ENCODE measurements at regions not wholly inside any gene's neighbourhood (a gene's known extent, or its start where the extent isn't known, plus 50 kb on each side); places are given as distances from the start of the nearest gene placed in this dataset.

- Histone ChIP-seq H2AFZ (ENCODE audit: low read length) (no peak overlapping the region), H3K9me3 (ENCODE audit: low read length) (no peaks in the 10 kb centered on the region), H3K4me3 (replicated peaks in 1 of 3; ENCODE audit: insufficient read depth in 1 of 3, low read depth in 2 of 3, low read length in 3 of 3) (no peak overlapping the region), H3K4me2 (ENCODE audit: low read depth, low read length) (no peak overlapping the region), H3K27ac (ENCODE audit: extremely low read length, insufficient read depth, low read length) (no peak overlapping the region), H3K27me3 (ENCODE audit: control insufficient read depth in 1 of 2, insufficient read depth in 2 of 2, low read length in 2 of 2) (peaks cover 0 to 9% of the 10 kb centered on the region in 2 experiments; a peak in 1 of 5 replicates), H3K79me2 (ENCODE audit: insufficient read depth, low read length) (no peaks in the 10 kb centered on the region), H3K36me3 (replicated peaks in 1 of 2; ENCODE audit: control insufficient read depth in 1 of 2, insufficient read depth in 2 of 2, low read length in 2 of 2) (no peaks in the 10 kb centered on the region), H4K20me1 (ENCODE audit: insufficient read depth, low read length) (no peaks in the 10 kb centered on the region), H3K4me1 (ENCODE audit: insufficient read depth, low read length) (peaks cover 12% of the 10 kb centered on the region), H3K9ac (ENCODE audit: insufficient read depth, low read depth, low read length) (no peak overlapping the region)
- CTCF ChIA-PET (ENCODE audit: low intra/inter-chr PET ratio, low total read pairs), result no interaction called here
- DNase-seq (ENCODE audit: low spot score) (no peak), FAIRE-seq (no peak), ATAC-seq (no peak)
- POLR2A ChIA-PET, result no interaction called here
- WGBS (ENCODE audit: low lambda C conversion rate), result 41% methylated on average over 1 of the region's 1 CpG
- intact Hi-C loops (cut with micrococcal nuclease; ENCODE audit: unreplicated experiment) (no loop called here), in situ Hi-C loops (cut with HindIII; ENCODE audit: extremely low pct_ligation_motif_present, low pct_unique_long_range_greater_than_20kb) (no loop called here)
- BruUV-seq (replicated peaks), result no TSS peak
- TF ChIP-seq MNT (IDR thresholded peaks at IDR 0.05), result 0 out of 2 replicates have a peak, but pooled peaks have one; percentile 18
- TF ChIP-seq PLRG1 (conservative IDR thresholded peaks at IDR 0.05), result 0 out of 2 replicates have a peak, but pooled peaks have one; percentile 30
- peak; percentile 66; the same call in 1 of the 2 replicates for TF ChIP-seq CREB1 (IDR thresholded peaks at IDR 0.05)
- TF ChIP-seq CREB1 (CRISPR knock-in tag; IDR thresholded peaks at IDR 0.05), result no peak
- TF ChIP-seq TRIM22 (IDR thresholded peaks at IDR 0.05), result peak; percentile 78; the same call in 1 of the 2 replicates
- TF ChIP-seq KIAA2018 (CRISPR knock-in tag; IDR thresholded peaks at IDR 0.05; ENCODE audit: borderline replicate concordance), result no peak
- TF ChIP-seq ZNF142 (CRISPR knock-in tag; IDR thresholded peaks at IDR 0.05), result no peak
- no peak for TF ChIP-seq KLF6 (CRISPR knock-in tag; IDR thresholded peaks at IDR 0.05)
Observed at GRCh38 chr13:27338207-27338606, 67.6 kb downstream of the RASL11A start.
